ENCODE measurements at regions not wholly inside any gene's neighbourhood (a gene's known extent, or its start where the extent isn't known, plus 50 kb on each side); places are given as distances from the start of the nearest gene placed in this dataset.

DNA sequence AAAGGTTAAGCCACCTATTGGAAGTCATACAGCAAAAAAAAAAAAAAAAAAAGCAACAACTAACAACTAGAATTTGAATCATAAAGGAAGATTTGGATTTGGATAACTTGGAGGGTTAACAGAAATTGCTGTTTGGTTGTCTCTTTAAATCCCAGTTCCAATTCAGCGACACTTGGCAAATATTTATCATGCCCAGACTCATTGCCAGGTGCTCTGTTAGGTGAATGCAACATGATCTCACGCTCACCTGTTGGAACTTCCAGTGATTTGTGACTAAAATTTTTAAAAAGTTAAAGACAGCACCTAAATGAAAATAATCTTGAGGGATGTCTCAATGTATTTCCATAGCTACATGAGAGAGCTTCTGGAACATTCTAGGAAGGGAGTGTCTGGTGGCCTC lies 103.7 kb downstream of the TBX3 start:
- TF ChIP-seq, protein P1, sequence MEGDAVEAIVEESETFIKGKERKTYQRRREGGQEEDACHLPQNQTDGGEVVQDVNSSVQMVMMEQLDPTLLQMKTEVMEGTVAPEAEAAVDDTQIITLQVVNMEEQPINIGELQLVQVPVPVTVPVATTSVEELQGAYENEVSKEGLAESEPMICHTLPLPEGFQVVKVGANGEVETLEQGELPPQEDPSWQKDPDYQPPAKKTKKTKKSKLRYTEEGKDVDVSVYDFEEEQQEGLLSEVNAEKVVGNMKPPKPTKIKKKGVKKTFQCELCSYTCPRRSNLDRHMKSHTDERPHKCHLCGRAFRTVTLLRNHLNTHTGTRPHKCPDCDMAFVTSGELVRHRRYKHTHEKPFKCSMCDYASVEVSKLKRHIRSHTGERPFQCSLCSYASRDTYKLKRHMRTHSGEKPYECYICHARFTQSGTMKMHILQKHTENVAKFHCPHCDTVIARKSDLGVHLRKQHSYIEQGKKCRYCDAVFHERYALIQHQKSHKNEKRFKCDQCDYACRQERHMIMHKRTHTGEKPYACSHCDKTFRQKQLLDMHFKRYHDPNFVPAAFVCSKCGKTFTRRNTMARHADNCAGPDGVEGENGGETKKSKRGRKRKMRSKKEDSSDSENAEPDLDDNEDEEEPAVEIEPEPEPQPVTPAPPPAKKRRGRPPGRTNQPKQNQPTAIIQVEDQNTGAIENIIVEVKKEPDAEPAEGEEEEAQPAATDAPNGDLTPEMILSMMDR (IDR thresholded peaks at IDR 0.05): no peak
- no peak for TF ChIP-seq POLR2A (IDR thresholded peaks at IDR 0.05)

Measured in lower leg skin (tissue), 3 donors.